Panc1 (cell line): ENCODE measurements at regions not wholly inside any gene's neighbourhood (a gene's known extent, or its start where the extent isn't known, plus 50 kb on each side); places are given as distances from the start of the nearest gene placed in this dataset.

Source experiments
- POLR2AphosphoS5 ChIP-seq: IDR thresholded peaks from 2 replicates; pipeline ENCODE4 v1.6.1; 2012; ENCODE audit warnings: mild to moderate bottlenecking, low read depth, low read length, moderate library complexity
- SIN3A ChIP-seq: IDR thresholded peaks from 2 replicates; pipeline ENCODE4 v1.6.1; 2012; ENCODE audit warnings: low read depth, mild to moderate bottlenecking, low read length, moderate library complexity, borderline replicate concordance; ENCODE audit not compliant: insufficient read depth
- TCF7L2 ChIP-seq: IDR thresholded peaks from 2 replicates; pipeline ENCODE4 v1.6.1; 2011; ENCODE audit warnings: mild to moderate bottlenecking, low read depth, low read length, inconsistent platforms
- TF ChIP-seq, protein P1 (sequence below): fragments of 450-650 bp; IDR thresholded peaks from 2 replicates; pipeline ENCODE4 v1.5.1; 2017; ENCODE audit warnings: mild to moderate bottlenecking
- TF ChIP-seq, protein P2 (sequence below), 2 experiments: IDR thresholded peaks; 2 replicates each; pipeline ENCODE4 v1.6.1; 2011 to 2012; ENCODE audit warnings: low read depth in 2 of 2, control low read depth in 1 of 2, low read length in 1 of 2, mild to moderate bottlenecking in 1 of 2, moderate library complexity in 1 of 2; ENCODE audit not compliant: insufficient read depth in 1 of 2

DNA sequence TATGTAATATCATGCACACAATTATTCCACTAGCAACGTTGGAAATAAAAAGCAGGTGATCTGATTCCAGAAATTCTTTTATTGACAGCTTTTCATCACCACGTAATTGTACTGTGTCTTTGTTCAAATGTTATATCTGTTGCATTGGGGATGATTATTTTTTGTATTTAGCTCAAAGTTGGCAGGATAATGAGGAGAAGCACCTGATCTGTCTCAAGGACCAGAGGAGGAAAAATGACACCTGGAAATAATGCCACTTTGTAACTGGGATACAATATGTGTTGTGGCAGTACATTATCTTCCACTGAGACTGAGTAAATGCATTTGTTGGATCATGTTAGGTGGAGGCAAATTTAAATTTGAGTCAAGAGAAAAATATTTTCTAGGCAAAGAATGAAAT is 1298.8 kb upstream of the CDH6 start:
- TF ChIP-seq POLR2AphosphoS5 (no peak), SIN3A (no peak), TCF7L2 (no peak)
- TF ChIP-seq, protein P1, sequence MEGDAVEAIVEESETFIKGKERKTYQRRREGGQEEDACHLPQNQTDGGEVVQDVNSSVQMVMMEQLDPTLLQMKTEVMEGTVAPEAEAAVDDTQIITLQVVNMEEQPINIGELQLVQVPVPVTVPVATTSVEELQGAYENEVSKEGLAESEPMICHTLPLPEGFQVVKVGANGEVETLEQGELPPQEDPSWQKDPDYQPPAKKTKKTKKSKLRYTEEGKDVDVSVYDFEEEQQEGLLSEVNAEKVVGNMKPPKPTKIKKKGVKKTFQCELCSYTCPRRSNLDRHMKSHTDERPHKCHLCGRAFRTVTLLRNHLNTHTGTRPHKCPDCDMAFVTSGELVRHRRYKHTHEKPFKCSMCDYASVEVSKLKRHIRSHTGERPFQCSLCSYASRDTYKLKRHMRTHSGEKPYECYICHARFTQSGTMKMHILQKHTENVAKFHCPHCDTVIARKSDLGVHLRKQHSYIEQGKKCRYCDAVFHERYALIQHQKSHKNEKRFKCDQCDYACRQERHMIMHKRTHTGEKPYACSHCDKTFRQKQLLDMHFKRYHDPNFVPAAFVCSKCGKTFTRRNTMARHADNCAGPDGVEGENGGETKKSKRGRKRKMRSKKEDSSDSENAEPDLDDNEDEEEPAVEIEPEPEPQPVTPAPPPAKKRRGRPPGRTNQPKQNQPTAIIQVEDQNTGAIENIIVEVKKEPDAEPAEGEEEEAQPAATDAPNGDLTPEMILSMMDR, result no peak
- TF ChIP-seq, protein P2, sequence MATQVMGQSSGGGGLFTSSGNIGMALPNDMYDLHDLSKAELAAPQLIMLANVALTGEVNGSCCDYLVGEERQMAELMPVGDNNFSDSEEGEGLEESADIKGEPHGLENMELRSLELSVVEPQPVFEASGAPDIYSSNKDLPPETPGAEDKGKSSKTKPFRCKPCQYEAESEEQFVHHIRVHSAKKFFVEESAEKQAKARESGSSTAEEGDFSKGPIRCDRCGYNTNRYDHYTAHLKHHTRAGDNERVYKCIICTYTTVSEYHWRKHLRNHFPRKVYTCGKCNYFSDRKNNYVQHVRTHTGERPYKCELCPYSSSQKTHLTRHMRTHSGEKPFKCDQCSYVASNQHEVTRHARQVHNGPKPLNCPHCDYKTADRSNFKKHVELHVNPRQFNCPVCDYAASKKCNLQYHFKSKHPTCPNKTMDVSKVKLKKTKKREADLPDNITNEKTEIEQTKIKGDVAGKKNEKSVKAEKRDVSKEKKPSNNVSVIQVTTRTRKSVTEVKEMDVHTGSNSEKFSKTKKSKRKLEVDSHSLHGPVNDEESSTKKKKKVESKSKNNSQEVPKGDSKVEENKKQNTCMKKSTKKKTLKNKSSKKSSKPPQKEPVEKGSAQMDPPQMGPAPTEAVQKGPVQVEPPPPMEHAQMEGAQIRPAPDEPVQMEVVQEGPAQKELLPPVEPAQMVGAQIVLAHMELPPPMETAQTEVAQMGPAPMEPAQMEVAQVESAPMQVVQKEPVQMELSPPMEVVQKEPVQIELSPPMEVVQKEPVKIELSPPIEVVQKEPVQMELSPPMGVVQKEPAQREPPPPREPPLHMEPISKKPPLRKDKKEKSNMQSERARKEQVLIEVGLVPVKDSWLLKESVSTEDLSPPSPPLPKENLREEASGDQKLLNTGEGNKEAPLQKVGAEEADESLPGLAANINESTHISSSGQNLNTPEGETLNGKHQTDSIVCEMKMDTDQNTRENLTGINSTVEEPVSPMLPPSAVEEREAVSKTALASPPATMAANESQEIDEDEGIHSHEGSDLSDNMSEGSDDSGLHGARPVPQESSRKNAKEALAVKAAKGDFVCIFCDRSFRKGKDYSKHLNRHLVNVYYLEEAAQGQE (IDR thresholded peaks at IDR 0.05; ENCODE audit: insufficient read depth in 1 of 2, low read depth in 2 of 2, low read length in 1 of 2), result no peak
